IPS-20b (cell line): ENCODE measurements at regions not wholly inside any gene's neighbourhood (a gene's known extent, or its start where the extent isn't known, plus 50 kb on each side); places are given as distances from the start of the nearest gene placed in this dataset.
"Not testable (repeated sequence)": the region's sequence is repeated elsewhere in the genome, so short reads cannot be mapped to it uniquely, and the experiment has no call there.

Source experiments
- H3K27ac ChIP-seq: one replicate; pipeline ENCODE4 v1.5.1; 2013; ENCODE audit warnings: low read length
- H3K27me3 ChIP-seq: 2 replicates; pipeline ENCODE4 v1.6.1; 2013; ENCODE audit warnings: mild to moderate bottlenecking, low read length, inconsistent platforms; ENCODE audit not compliant: insufficient read depth
- H3K36me3 ChIP-seq: 2 replicates; pipeline ENCODE4 v1.6.1; 2013; ENCODE audit warnings: low read depth, mild to moderate bottlenecking, inconsistent platforms, low read length, moderate library complexity; ENCODE audit not compliant: insufficient read depth
- H3K4me1 ChIP-seq: 2 replicates; pipeline ENCODE4 v1.6.1; 2013; ENCODE audit warnings: mild to moderate bottlenecking, control low read depth, inconsistent platforms, low read length, moderate library complexity; ENCODE audit not compliant: insufficient read depth
- H3K4me3 ChIP-seq: 2 replicates; pipeline ENCODE4 v1.5.1; 2013; ENCODE audit warnings: mild to moderate bottlenecking, low read length, inconsistent platforms
- H3K9ac ChIP-seq: 2 replicates; pipeline ENCODE4 v1.6.1; 2013; ENCODE audit warnings: low read depth, mild to moderate bottlenecking, inconsistent platforms, low read length, moderate library complexity
- H3K9me3 ChIP-seq: 2 replicates; pipeline ENCODE4 v1.6.1; 2013; ENCODE audit warnings: mild to moderate bottlenecking, low read depth, low read length, inconsistent platforms; ENCODE audit not compliant: insufficient read depth

GRCh38 chr2:94602466-94602865, 268.8 kb upstream of the TEKT4 start:
- Histone ChIP-seq H3K9me3 (peaks cover 5% of the 10 kb centered on the region; the same call in 1 of the 2 replicates), H3K36me3 (no peaks in the 10 kb centered on the region), H3K4me3 (no peak overlapping the region), H3K4me1 (no peaks in the 10 kb centered on the region), H3K27me3 (peaks cover 16% of the 10 kb centered on the region; the same call in 1 of the 2 replicates), H3K9ac (no peak overlapping the region), H3K27ac (no peak overlapping the region)

GRCh38 chr2:94622113-94622618, 249.1 kb upstream of the TEKT4 start:
- peaks cover 5% of the 10 kb centered on the region for H3K9me3 ChIP-seq
- H3K4me1 ChIP-seq, result no peaks in the 10 kb centered on the region
- no peak overlapping the region for H3K4me3 ChIP-seq
- no peak overlapping the region for H3K9ac ChIP-seq
- no peaks in the 10 kb centered on the region for H3K36me3 ChIP-seq
- H3K27me3 ChIP-seq, result no peaks in the 10 kb centered on the region; the same call in 1 of the 2 replicates
- no peak overlapping the region for H3K27ac ChIP-seq

GRCh38 chr2:94628953-94629352, 242.3 kb upstream of the TEKT4 start:
- not testable (repeated sequence) for H3K9me3 ChIP-seq, H3K27ac ChIP-seq, H3K4me1 ChIP-seq, H3K36me3 ChIP-seq, H3K27me3 ChIP-seq, H3K9ac ChIP-seq, H3K4me3 ChIP-seq

- H3K36me3 ChIP-seq, H3K27ac ChIP-seq, H3K4me1 ChIP-seq, H3K27me3 ChIP-seq, H3K9me3 ChIP-seq, H3K9ac ChIP-seq, H3K4me3 ChIP-seq: not testable (repeated sequence)
Measured at GRCh38 chr2:94641397-94641796, 229.8 kb upstream of the TEKT4 start.

- H3K4me3 ChIP-seq, H3K4me1 ChIP-seq, H3K27ac ChIP-seq, H3K27me3 ChIP-seq, H3K9ac ChIP-seq, H3K9me3 ChIP-seq, H3K36me3 ChIP-seq: not testable (repeated sequence)
Measured at GRCh38 chr2:94652131-94652530, 219.1 kb upstream of the TEKT4 start.

- H3K9ac ChIP-seq, result not testable (repeated sequence)
Measured at GRCh38 chr2:94669858-94670257, 201.4 kb upstream of the TEKT4 start.

GRCh38 chr2:94694236-94694635, 177.0 kb upstream of the TEKT4 start:
- H3K4me1 ChIP-seq, H3K9me3 ChIP-seq, H3K27me3 ChIP-seq, H3K4me3 ChIP-seq, H3K36me3 ChIP-seq, H3K27ac ChIP-seq, H3K9ac ChIP-seq: not testable (repeated sequence)

More at GRCh38 chr2:94669858-94670257, 201.4 kb upstream of the TEKT4 start:
- not testable (repeated sequence) for H3K27ac ChIP-seq, H3K9me3 ChIP-seq, H3K4me3 ChIP-seq, H3K36me3 ChIP-seq, H3K4me1 ChIP-seq, H3K27me3 ChIP-seq

GRCh38 chr2:94708982-94709381, 162.2 kb upstream of the TEKT4 start:
- not testable (repeated sequence) for H3K9me3 ChIP-seq, H3K4me3 ChIP-seq, H3K9ac ChIP-seq, H3K27ac ChIP-seq, H3K36me3 ChIP-seq, H3K4me1 ChIP-seq, H3K27me3 ChIP-seq

- peaks cover 7% of the 10 kb centered on the region; the same call in 1 of the 2 replicates for H3K27me3 ChIP-seq
- H3K4me3 ChIP-seq, result no peak overlapping the region
Measured at GRCh38 chr2:94725543-94725942, 145.7 kb upstream of the TEKT4 start.

GRCh38 chr2:94735536-94735935, 135.7 kb upstream of the TEKT4 start:
- H3K4me3 ChIP-seq, H3K9ac ChIP-seq, H3K27ac ChIP-seq, H3K9me3 ChIP-seq, H3K4me1 ChIP-seq, H3K36me3 ChIP-seq: not testable (repeated sequence)
- peaks cover 17% of the 10 kb centered on the region for H3K27me3 ChIP-seq

More at GRCh38 chr2:94725543-94725942, 145.7 kb upstream of the TEKT4 start:
- no peak overlapping the region for H3K27ac ChIP-seq
- no peak overlapping the region for H3K9ac ChIP-seq
- H3K36me3 ChIP-seq, result no peaks in the 10 kb centered on the region
- no peaks in the 10 kb centered on the region for H3K4me1 ChIP-seq
- no peaks in the 10 kb centered on the region for H3K9me3 ChIP-seq

GRCh38 chr2:94737145-94737544, 134.1 kb upstream of the TEKT4 start:
- not testable (repeated sequence) for H3K9me3 ChIP-seq, H3K27ac ChIP-seq, H3K9ac ChIP-seq, H3K4me3 ChIP-seq, H3K36me3 ChIP-seq, H3K4me1 ChIP-seq
- peaks cover 17% of the 10 kb centered on the region for H3K27me3 ChIP-seq

- not testable (repeated sequence) for H3K9ac ChIP-seq, H3K27ac ChIP-seq, H3K36me3 ChIP-seq, H3K4me3 ChIP-seq, H3K9me3 ChIP-seq, H3K4me1 ChIP-seq
- H3K27me3 ChIP-seq, result peaks cover 17% of the 10 kb centered on the region
Measured at GRCh38 chr2:94737736-94738342, 133.4 kb upstream of the TEKT4 start.
